ENCODE measurements at regions not wholly inside any gene's neighbourhood (a gene's known extent, or its start where the extent isn't known, plus 50 kb on each side); places are given as distances from the start of the nearest gene placed in this dataset.

- no peaks in the 10 kb centered on the region for H3K4me1 ChIP-seq (ENCODE audit: control insufficient read depth, insufficient read depth, low read length)
- no peak for DNase-seq (ENCODE audit: low read depth in 4 of 6, low spot score in 6 of 6)
- H3K27me3 ChIP-seq (ENCODE audit: control insufficient read depth, insufficient read depth, low read length), result no peaks in the 10 kb centered on the region
- no peak overlapping the region for H3K4me3 ChIP-seq (ENCODE audit: low read depth, low read length)
- H3K9me3 ChIP-seq (ENCODE audit: control insufficient read depth, insufficient read depth, low read length), result peaks cover 2% of the 10 kb centered on the region
- 98% methylated on average over 4 of the region's 5 CpGs for WGBS (ENCODE audit: insufficient coverage)
- H3K27ac ChIP-seq (ENCODE audit: low read depth, low read length), result no peak overlapping the region
- no peaks in the 10 kb centered on the region for H3K36me3 ChIP-seq (ENCODE audit: control insufficient read depth, insufficient read depth, low read length)
These were observed 1564.2 kb upstream of the MIR17HG start for GRCh38 chr13:89783221-89783755.

GRCh38 chr13:89784161-89784809 is 1563.2 kb upstream of the MIR17HG start:
- DNase-seq (ENCODE audit: low read depth in 4 of 6, low spot score in 6 of 6), result no peak
- H3K27me3 ChIP-seq (ENCODE audit: control insufficient read depth, insufficient read depth, low read length), result no peaks in the 10 kb centered on the region
- peaks cover 2% of the 10 kb centered on the region for H3K9me3 ChIP-seq (ENCODE audit: control insufficient read depth, insufficient read depth, low read length)
- H3K36me3 ChIP-seq (ENCODE audit: control insufficient read depth, insufficient read depth, low read length), result no peaks in the 10 kb centered on the region
- no peaks in the 10 kb centered on the region for H3K4me1 ChIP-seq (ENCODE audit: control insufficient read depth, insufficient read depth, low read length)
- WGBS (ENCODE audit: insufficient coverage), result 93% methylated on average over 12 of the region's 13 CpGs
- no peak overlapping the region for H3K4me3 ChIP-seq (ENCODE audit: low read depth, low read length)
- H3K27ac ChIP-seq (ENCODE audit: low read depth, low read length), result no peak overlapping the region

GRCh38 chr13:89786531-89786930 is 1561.0 kb upstream of the MIR17HG start:
- H3K4me1 ChIP-seq (ENCODE audit: control insufficient read depth, insufficient read depth, low read length), result no peaks in the 10 kb centered on the region
- WGBS (ENCODE audit: insufficient coverage), result no CpG with 5 or more reads among the region's 1 CpG

GRCh38 chr13:89790696-89791095 is 1556.8 kb upstream of the MIR17HG start:
- DNase-seq (ENCODE audit: low read depth in 4 of 6, low spot score in 6 of 6), result no peak
- no peaks in the 10 kb centered on the region for H3K27me3 ChIP-seq (ENCODE audit: control insufficient read depth, insufficient read depth, low read length)
- no peaks in the 10 kb centered on the region for H3K36me3 ChIP-seq (ENCODE audit: control insufficient read depth, insufficient read depth, low read length)
- no peaks in the 10 kb centered on the region for H3K4me1 ChIP-seq (ENCODE audit: control insufficient read depth, insufficient read depth, low read length)
- H3K9me3 ChIP-seq (ENCODE audit: control insufficient read depth, insufficient read depth, low read length), result no peaks in the 10 kb centered on the region
- no peak overlapping the region for H3K4me3 ChIP-seq (ENCODE audit: low read depth, low read length)
- H3K27ac ChIP-seq (ENCODE audit: low read depth, low read length), result no peak overlapping the region

More at GRCh38 chr13:89786531-89786930, 1561.0 kb upstream of the MIR17HG start:
- Histone ChIP-seq H3K36me3 (ENCODE audit: control insufficient read depth, insufficient read depth, low read length) (no peaks in the 10 kb centered on the region), H3K4me3 (ENCODE audit: low read depth, low read length) (no peak overlapping the region), H3K27me3 (ENCODE audit: control insufficient read depth, insufficient read depth, low read length) (no peaks in the 10 kb centered on the region), H3K27ac (ENCODE audit: low read depth, low read length) (no peak overlapping the region), H3K9me3 (ENCODE audit: control insufficient read depth, insufficient read depth, low read length) (peaks cover 2% of the 10 kb centered on the region)
- no peak for DNase-seq (ENCODE audit: low read depth in 4 of 6, low spot score in 6 of 6)

GRCh38 chr13:89791971-89792630 is 1555.4 kb upstream of the MIR17HG start:
- no peak for DNase-seq (ENCODE audit: low read depth in 4 of 6, low spot score in 6 of 6)
- no CpG with 5 or more reads among the region's 2 CpGs for WGBS (ENCODE audit: insufficient coverage)
- no peaks in the 10 kb centered on the region for H3K36me3 ChIP-seq (ENCODE audit: control insufficient read depth, insufficient read depth, low read length)
- H3K4me3 ChIP-seq (ENCODE audit: low read depth, low read length), result no peak overlapping the region
- H3K27me3 ChIP-seq (ENCODE audit: control insufficient read depth, insufficient read depth, low read length), result no peaks in the 10 kb centered on the region
- no peaks in the 10 kb centered on the region for H3K9me3 ChIP-seq (ENCODE audit: control insufficient read depth, insufficient read depth, low read length)
- no peaks in the 10 kb centered on the region for H3K4me1 ChIP-seq (ENCODE audit: control insufficient read depth, insufficient read depth, low read length)
- no peak overlapping the region for H3K27ac ChIP-seq (ENCODE audit: low read depth, low read length)

GRCh38 chr13:89796196-89796595 is 1551.3 kb upstream of the MIR17HG start:
- DNase-seq (ENCODE audit: low read depth in 4 of 6, low spot score in 6 of 6), result no peak
- H3K4me1 ChIP-seq (ENCODE audit: control insufficient read depth, insufficient read depth, low read length), result no peaks in the 10 kb centered on the region
- H3K9me3 ChIP-seq (ENCODE audit: control insufficient read depth, insufficient read depth, low read length), result peaks cover 1% of the 10 kb centered on the region
- H3K36me3 ChIP-seq (ENCODE audit: control insufficient read depth, insufficient read depth, low read length), result no peaks in the 10 kb centered on the region
- H3K27me3 ChIP-seq (ENCODE audit: control insufficient read depth, insufficient read depth, low read length), result no peaks in the 10 kb centered on the region
- H3K4me3 ChIP-seq (ENCODE audit: low read depth, low read length), result no peak overlapping the region
- no CpG with 5 or more reads among the region's 4 CpGs for WGBS (ENCODE audit: insufficient coverage)
- H3K27ac ChIP-seq (ENCODE audit: low read depth, low read length), result no peak overlapping the region

GRCh38 chr13:89803839-89804238 is 1543.6 kb upstream of the MIR17HG start:
- Histone ChIP-seq H3K4me1 (ENCODE audit: control insufficient read depth, insufficient read depth, low read length) (no peaks in the 10 kb centered on the region), H3K27ac (ENCODE audit: low read depth, low read length) (no peak overlapping the region)

GRCh38 chr13:89806594-89806993 is 1540.9 kb upstream of the MIR17HG start:
- no peak for DNase-seq (ENCODE audit: low read depth in 4 of 6, low spot score in 6 of 6)
- H3K4me1 ChIP-seq (ENCODE audit: control insufficient read depth, insufficient read depth, low read length), result no peaks in the 10 kb centered on the region
- H3K27me3 ChIP-seq (ENCODE audit: control insufficient read depth, insufficient read depth, low read length), result no peaks in the 10 kb centered on the region
- H3K9me3 ChIP-seq (ENCODE audit: control insufficient read depth, insufficient read depth, low read length), result no peaks in the 10 kb centered on the region
- H3K27ac ChIP-seq (ENCODE audit: low read depth, low read length), result no peak overlapping the region
- no peak overlapping the region for H3K4me3 ChIP-seq (ENCODE audit: low read depth, low read length)
- WGBS (ENCODE audit: insufficient coverage), result 100% methylated on average over 1 of the region's 4 CpGs
- no peaks in the 10 kb centered on the region for H3K36me3 ChIP-seq (ENCODE audit: control insufficient read depth, insufficient read depth, low read length)

More at GRCh38 chr13:89803839-89804238, 1543.6 kb upstream of the MIR17HG start:
- H3K9me3 ChIP-seq (ENCODE audit: control insufficient read depth, insufficient read depth, low read length), result no peaks in the 10 kb centered on the region
- H3K36me3 ChIP-seq (ENCODE audit: control insufficient read depth, insufficient read depth, low read length), result no peaks in the 10 kb centered on the region
- no peak overlapping the region for H3K4me3 ChIP-seq (ENCODE audit: low read depth, low read length)
- DNase-seq (ENCODE audit: low read depth in 4 of 6, low spot score in 6 of 6), result no peak
- H3K27me3 ChIP-seq (ENCODE audit: control insufficient read depth, insufficient read depth, low read length), result no peaks in the 10 kb centered on the region

GRCh38 chr13:89812856-89813255 is 1534.6 kb upstream of the MIR17HG start:
- DNase-seq (ENCODE audit: low read depth in 4 of 6, low spot score in 6 of 6), result no peak
- WGBS (ENCODE audit: insufficient coverage), result no CpG with 5 or more reads among the region's 2 CpGs

GRCh38 chr13:89816404-89816803 is 1531.1 kb upstream of the MIR17HG start:
- DNase-seq (ENCODE audit: low read depth in 4 of 6, low spot score in 6 of 6), result no peak
- Histone ChIP-seq H3K4me3 (ENCODE audit: low read depth, low read length) (no peak overlapping the region), H3K27me3 (ENCODE audit: control insufficient read depth, insufficient read depth, low read length) (no peaks in the 10 kb centered on the region), H3K9me3 (ENCODE audit: control insufficient read depth, insufficient read depth, low read length) (no peaks in the 10 kb centered on the region), H3K27ac (ENCODE audit: low read depth, low read length) (no peak overlapping the region), H3K4me1 (ENCODE audit: control insufficient read depth, insufficient read depth, low read length) (no peaks in the 10 kb centered on the region), H3K36me3 (ENCODE audit: control insufficient read depth, insufficient read depth, low read length) (no peaks in the 10 kb centered on the region)

More at GRCh38 chr13:89812856-89813255, 1534.6 kb upstream of the MIR17HG start:
- no peaks in the 10 kb centered on the region for H3K9me3 ChIP-seq (ENCODE audit: control insufficient read depth, insufficient read depth, low read length)
- no peaks in the 10 kb centered on the region for H3K36me3 ChIP-seq (ENCODE audit: control insufficient read depth, insufficient read depth, low read length)
- H3K27me3 ChIP-seq (ENCODE audit: control insufficient read depth, insufficient read depth, low read length), result no peaks in the 10 kb centered on the region
- no peak overlapping the region for H3K4me3 ChIP-seq (ENCODE audit: low read depth, low read length)
- no peak overlapping the region for H3K27ac ChIP-seq (ENCODE audit: low read depth, low read length)
- H3K4me1 ChIP-seq (ENCODE audit: control insufficient read depth, insufficient read depth, low read length), result no peaks in the 10 kb centered on the region

All from spinal cord (tissue), 9 donors.